ENCODE measurements at regions not wholly inside any gene's neighbourhood (a gene's known extent, or its start where the extent isn't known, plus 50 kb on each side); places are given as distances from the start of the nearest gene placed in this dataset.

GRCh38 chr6:137647762-137648447, 153.7 kb upstream of the OLIG3 start:
- 35 to 73% methylated on average over 5 of the region's 5 CpGs for WGBS, 2 donors
- intact Hi-C loops (cut with DNase I), result no loop called here
- no peaks in the 10 kb centered on the region for H3K9me3 ChIP-seq
- no peak overlapping the region for H3K4me3 ChIP-seq
- H3K4me1 ChIP-seq, result no peaks in the 10 kb centered on the region
- H3K27me3 ChIP-seq, result no peaks in the 10 kb centered on the region
- no peak overlapping the region for H3K27ac ChIP-seq
- no peak for DNase-seq
- no peaks in the 10 kb centered on the region for H3K36me3 ChIP-seq
- TF ChIP-seq CTCF (IDR thresholded peaks at IDR 0.05), result no peak
- TF ChIP-seq POLR2A (IDR thresholded peaks at IDR 0.05), result no peak
- no peak for TF ChIP-seq EP300 (IDR thresholded peaks at IDR 0.05)

DNA sequence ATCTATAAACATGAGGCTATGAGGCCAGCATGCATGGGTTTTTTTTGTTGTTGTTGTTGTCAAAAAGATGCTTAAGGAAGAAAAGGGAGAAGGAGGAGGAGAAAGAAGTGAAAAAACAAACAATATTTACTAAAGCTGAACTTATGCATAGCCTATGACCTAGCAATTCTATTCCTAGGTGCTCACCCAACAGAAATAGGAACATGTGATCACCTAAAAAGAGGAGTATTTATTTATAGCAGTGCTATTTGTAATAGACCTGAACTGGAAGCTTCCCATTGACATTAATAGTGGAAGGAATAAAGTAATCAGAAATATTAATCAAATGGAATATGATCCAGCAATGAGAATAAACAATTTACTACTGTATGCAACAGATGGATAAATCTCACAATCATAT, 156.5 kb upstream of the OLIG3 start:
- no peak for DNase-seq
- Histone ChIP-seq H3K9me3 (peaks cover 0 to 8% (median 3%) of the 10 kb centered on the region in 4 donors), H3K4me3 (no peak overlapping the region), H3K4me1 (no peaks in the 10 kb centered on the region), H3K27me3 (no peaks in the 10 kb centered on the region), H3K27ac (no peak overlapping the region), H3K36me3 (no peaks in the 10 kb centered on the region)
- intact Hi-C loops (cut with DNase I), result no loop called here
- TF ChIP-seq CTCF (IDR thresholded peaks at IDR 0.05), result no peak
- no peak for TF ChIP-seq POLR2AphosphoS5 (IDR thresholded peaks at IDR 0.05)
- no peak for TF ChIP-seq EP300 (IDR thresholded peaks at IDR 0.05)
- no peak for TF ChIP-seq POLR2A (IDR thresholded peaks at IDR 0.05)

DNA sequence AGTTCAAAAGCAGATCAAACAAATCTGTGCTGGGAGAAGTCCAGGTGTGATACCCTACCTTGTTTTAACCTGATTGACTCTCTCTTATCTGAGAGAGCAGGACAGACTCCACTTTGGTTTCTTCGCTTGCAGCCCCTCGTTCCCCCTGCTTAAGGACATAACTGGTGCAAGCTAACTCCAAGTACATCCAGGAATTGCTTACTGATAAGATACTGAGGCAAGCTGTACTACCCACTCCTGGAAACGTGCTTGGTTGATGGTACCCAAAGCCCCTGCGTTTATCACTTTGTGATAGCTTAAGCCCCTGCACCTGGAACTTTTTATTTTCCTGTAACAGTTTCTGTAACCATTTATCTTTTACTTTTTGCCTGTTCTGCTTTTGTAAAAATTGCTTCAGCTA, 157.0 kb upstream of the OLIG3 start:
- Histone ChIP-seq H3K27me3 (no peaks in the 10 kb centered on the region), H3K4me3 (no peak overlapping the region), H3K4me1 (no peaks in the 10 kb centered on the region), H3K36me3 (no peaks in the 10 kb centered on the region), H3K9me3 (peaks cover 0 to 8% (median 3%) of the 10 kb centered on the region in 4 donors), H3K27ac (no peak overlapping the region)
- WGBS, 2 donors, result 38 to 58% methylated on average over 4 of the region's 4 CpGs
- DNase-seq, result no peak
- TF ChIP-seq CTCF (IDR thresholded peaks at IDR 0.05) (no peak), POLR2A (IDR thresholded peaks at IDR 0.05) (no peak), EP300 (IDR thresholded peaks at IDR 0.05) (no peak), POLR2AphosphoS5 (IDR thresholded peaks at IDR 0.05) (no peak)
- intact Hi-C loops (cut with DNase I), result no loop called here

DNA sequence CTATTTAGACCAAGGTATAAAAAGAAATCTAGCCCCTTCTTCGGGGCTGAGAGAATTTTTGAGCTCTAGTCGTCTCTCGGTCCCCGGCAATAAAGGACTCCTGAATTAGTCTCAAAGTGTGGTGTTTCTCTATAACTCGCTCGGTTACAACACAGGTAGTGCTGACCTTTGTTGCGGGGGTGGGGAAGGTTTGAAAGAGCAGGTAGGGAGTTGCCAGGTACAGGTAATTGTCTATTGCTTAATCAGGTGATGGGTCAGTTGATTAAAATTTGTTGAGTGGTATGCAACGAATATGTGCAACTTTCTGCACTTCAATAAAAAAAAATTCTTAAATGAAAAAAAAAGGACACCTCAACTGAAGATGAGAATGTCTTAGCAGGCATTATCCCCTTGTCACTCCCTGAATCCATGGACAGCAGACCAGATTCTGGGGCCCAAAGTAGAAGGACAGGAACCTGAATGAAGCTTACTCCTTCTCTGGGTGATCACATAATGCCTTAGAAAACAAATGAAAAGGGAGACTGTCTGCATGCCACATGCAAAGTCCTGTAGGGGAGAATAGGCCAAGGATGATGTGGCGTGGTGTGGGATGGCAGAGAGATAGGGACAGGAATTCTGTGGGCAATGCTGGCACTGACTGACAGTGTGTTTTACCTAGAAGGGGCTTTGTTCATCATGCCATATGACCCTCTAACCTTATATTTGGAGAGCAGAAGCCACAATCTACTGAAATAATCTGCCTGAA, 157.6 kb upstream of the OLIG3 start:
- H3K27me3 ChIP-seq, result no peaks in the 10 kb centered on the region
- TF ChIP-seq CTCF (IDR thresholded peaks at IDR 0.05) (no peak), POLR2A (IDR thresholded peaks at IDR 0.05) (no peak), POLR2AphosphoS5 (IDR thresholded peaks at IDR 0.05) (no peak), EP300 (IDR thresholded peaks at IDR 0.05) (no peak)
- H3K4me3 ChIP-seq, result no peak overlapping the region
- 24 to 73% methylated on average over 9 of the region's 9 CpGs for WGBS, 2 donors
- H3K4me1 ChIP-seq, result no peaks in the 10 kb centered on the region
- no peaks in the 10 kb centered on the region for H3K36me3 ChIP-seq
- H3K27ac ChIP-seq, result no peak overlapping the region
- H3K9me3 ChIP-seq, result peaks cover 0 to 8% (median 3%) of the 10 kb centered on the region in 4 donors
- intact Hi-C loops (cut with DNase I), result no loop called here
- DNase-seq, result no peak
